ENCODE measurements at regions not wholly inside any gene's neighbourhood (a gene's known extent, or its start where the extent isn't known, plus 50 kb on each side); places are given as distances from the start of the nearest gene placed in this dataset.

- H3K27me3 ChIP-seq: peaks cover 0 to 90% (median 74%) of the 10 kb centered on the region in 7 donors
- no peak overlapping the region for H3K27ac ChIP-seq
- intact Hi-C loops (cut with DNase I): no loop called here
- no peaks in the 10 kb centered on the region for H3K36me3 ChIP-seq
- WGBS, 2 donors: 65 to 71% methylated on average over 1 of the region's 1 CpG
- H3K4me3 ChIP-seq: no peak overlapping the region
- no peak for DNase-seq
- no peaks in the 10 kb centered on the region for H3K9me3 ChIP-seq
- no peaks in the 10 kb centered on the region for H3K4me1 ChIP-seq
- ATAC-seq: no peak
- TF ChIP-seq, protein P1, sequence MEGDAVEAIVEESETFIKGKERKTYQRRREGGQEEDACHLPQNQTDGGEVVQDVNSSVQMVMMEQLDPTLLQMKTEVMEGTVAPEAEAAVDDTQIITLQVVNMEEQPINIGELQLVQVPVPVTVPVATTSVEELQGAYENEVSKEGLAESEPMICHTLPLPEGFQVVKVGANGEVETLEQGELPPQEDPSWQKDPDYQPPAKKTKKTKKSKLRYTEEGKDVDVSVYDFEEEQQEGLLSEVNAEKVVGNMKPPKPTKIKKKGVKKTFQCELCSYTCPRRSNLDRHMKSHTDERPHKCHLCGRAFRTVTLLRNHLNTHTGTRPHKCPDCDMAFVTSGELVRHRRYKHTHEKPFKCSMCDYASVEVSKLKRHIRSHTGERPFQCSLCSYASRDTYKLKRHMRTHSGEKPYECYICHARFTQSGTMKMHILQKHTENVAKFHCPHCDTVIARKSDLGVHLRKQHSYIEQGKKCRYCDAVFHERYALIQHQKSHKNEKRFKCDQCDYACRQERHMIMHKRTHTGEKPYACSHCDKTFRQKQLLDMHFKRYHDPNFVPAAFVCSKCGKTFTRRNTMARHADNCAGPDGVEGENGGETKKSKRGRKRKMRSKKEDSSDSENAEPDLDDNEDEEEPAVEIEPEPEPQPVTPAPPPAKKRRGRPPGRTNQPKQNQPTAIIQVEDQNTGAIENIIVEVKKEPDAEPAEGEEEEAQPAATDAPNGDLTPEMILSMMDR (IDR thresholded peaks at IDR 0.05): no peak
Observed at GRCh38 chr12:113667095-113667494, 195.4 kb upstream of the LHX5 start.

- no peaks in the 10 kb centered on the region for H3K9me3 ChIP-seq
- no peak overlapping the region for H3K27ac ChIP-seq
- TF ChIP-seq, protein P1 (IDR thresholded peaks at IDR 0.05): no peak
- H3K27me3 ChIP-seq: peaks cover 0 to 89% (median 65%) of the 10 kb centered on the region in 7 donors
- WGBS, 2 donors: 71 to 72% methylated on average over 6 of the region's 6 CpGs
- no peaks in the 10 kb centered on the region for H3K4me1 ChIP-seq
- intact Hi-C loops (cut with DNase I): no loop called here
- no peak for DNase-seq
- H3K4me3 ChIP-seq: no peak overlapping the region
- H3K36me3 ChIP-seq: no peaks in the 10 kb centered on the region
- ATAC-seq: no peak
Observed at GRCh38 chr12:113666223-113666622, 194.6 kb upstream of the LHX5 start.

GRCh38 chr12:113665457-113665856 is 193.8 kb upstream of the LHX5 start:
- DNase-seq (no peak), ATAC-seq (peak in 1 of 8 donors; percentile 25)
- intact Hi-C loops (cut with DNase I): no loop called here
- no peaks in the 10 kb centered on the region for H3K9me3 ChIP-seq
- H3K27me3 ChIP-seq: peaks cover 0 to 89% (median 58%) of the 10 kb centered on the region in 7 donors
- no peak overlapping the region for H3K4me3 ChIP-seq
- H3K27ac ChIP-seq: no peak overlapping the region
- H3K36me3 ChIP-seq: no peaks in the 10 kb centered on the region
- H3K4me1 ChIP-seq: no peaks in the 10 kb centered on the region
- 83 to 86% methylated on average over 4 of the region's 4 CpGs for WGBS, 2 donors
- TF ChIP-seq, protein P1 (IDR thresholded peaks at IDR 0.05): no peak

DNA sequence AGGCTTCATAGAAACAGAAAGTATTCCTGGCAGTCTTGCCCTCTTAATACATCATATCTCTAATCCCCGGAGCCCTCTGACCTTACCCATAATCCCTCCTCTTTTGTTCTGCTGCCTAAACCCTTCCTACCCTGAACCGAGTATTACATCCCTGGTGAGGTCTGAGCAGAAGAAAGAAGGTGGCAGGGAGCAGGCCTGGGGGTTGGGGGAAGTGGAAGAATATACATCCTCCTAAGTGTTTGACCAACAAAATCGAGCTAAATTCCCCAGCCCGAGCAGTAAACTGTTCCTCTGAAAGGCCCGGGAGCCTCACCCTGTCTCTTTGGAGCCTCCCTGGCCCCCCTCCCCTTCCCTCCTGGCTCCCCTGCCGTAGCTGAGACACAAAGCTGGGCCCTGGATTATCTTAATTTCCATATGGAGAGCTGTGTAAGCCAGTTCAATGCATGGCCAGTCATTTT is 192.6 kb upstream of the LHX5 start:
- ATAC-seq (no peak), DNase-seq (no peak)
- WGBS, 2 donors: 26 to 29% methylated on average over 6 of the region's 6 CpGs
- peaks cover 0 to 83% (median 48%) of the 10 kb centered on the region in 7 donors for H3K27me3 ChIP-seq
- H3K9me3 ChIP-seq: no peaks in the 10 kb centered on the region
- no peak overlapping the region for H3K27ac ChIP-seq
- H3K4me3 ChIP-seq: no peak overlapping the region
- TF ChIP-seq, protein P1 (IDR thresholded peaks at IDR 0.05): no peak
- intact Hi-C loops (cut with DNase I): no loop called here
- no peaks in the 10 kb centered on the region for H3K4me1 ChIP-seq
- no peaks in the 10 kb centered on the region for H3K36me3 ChIP-seq
